ENCODE measurements at regions not wholly inside any gene's neighbourhood (a gene's known extent, or its start where the extent isn't known, plus 50 kb on each side); places are given as distances from the start of the nearest gene placed in this dataset.

DNA sequence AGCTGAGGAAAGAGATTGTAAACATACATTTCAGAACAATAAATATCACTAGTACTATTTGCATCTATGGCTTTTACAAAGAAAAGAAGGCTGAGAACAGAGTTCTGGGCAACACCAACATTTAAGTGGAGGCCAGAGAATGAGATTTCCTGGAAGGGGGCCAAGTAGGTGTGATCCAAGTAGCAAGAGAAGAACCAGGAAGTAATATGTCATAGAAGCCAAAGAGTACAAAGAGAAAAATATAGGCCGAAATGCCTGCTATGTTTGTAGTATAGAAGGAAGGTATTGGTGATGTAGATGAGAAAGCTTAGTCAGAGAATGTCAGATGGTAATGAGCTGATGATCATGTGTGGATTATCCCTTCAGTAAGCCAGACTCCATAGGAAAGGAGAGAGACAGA, 94.5 kb downstream of the PERP start:
- Histone ChIP-seq H3K9me3 (no peaks in the 10 kb centered on the region), H3K27ac (no peak overlapping the region), H3K4me1 (no peaks in the 10 kb centered on the region), H3K4me3 (no peak overlapping the region), H3K27me3 (no peaks in the 10 kb centered on the region), H3K36me3 (no peaks in the 10 kb centered on the region)
- TF ChIP-seq, protein P1, sequence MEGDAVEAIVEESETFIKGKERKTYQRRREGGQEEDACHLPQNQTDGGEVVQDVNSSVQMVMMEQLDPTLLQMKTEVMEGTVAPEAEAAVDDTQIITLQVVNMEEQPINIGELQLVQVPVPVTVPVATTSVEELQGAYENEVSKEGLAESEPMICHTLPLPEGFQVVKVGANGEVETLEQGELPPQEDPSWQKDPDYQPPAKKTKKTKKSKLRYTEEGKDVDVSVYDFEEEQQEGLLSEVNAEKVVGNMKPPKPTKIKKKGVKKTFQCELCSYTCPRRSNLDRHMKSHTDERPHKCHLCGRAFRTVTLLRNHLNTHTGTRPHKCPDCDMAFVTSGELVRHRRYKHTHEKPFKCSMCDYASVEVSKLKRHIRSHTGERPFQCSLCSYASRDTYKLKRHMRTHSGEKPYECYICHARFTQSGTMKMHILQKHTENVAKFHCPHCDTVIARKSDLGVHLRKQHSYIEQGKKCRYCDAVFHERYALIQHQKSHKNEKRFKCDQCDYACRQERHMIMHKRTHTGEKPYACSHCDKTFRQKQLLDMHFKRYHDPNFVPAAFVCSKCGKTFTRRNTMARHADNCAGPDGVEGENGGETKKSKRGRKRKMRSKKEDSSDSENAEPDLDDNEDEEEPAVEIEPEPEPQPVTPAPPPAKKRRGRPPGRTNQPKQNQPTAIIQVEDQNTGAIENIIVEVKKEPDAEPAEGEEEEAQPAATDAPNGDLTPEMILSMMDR (IDR thresholded peaks at IDR 0.05): no peak
- DNase-seq (no peak), ATAC-seq (no peak)
- intact Hi-C loops (cut with DNase I): no loop called here

DNA sequence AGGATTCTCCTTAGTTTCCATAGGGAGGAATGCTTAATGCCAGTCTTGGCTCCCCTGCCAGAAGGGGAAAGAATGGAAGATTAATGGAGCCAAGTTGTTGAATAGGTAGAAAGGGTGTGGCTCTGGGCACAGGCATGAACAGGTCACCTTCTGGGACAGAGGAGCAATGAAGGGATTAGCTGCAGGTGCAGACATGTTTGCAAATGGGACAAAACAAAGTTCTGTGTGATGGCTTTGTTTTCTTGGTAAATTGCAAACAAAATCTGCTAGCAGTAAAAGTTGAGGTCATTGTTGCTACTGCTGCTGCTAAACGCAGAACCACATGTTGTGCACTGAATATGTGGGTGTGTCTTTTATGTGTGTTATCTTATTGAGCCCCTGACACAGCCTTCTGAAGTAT, 93.3 kb downstream of the PERP start:
- no peaks in the 10 kb centered on the region for H3K27me3 ChIP-seq
- no peak for ATAC-seq
- H3K4me3 ChIP-seq: no peak overlapping the region
- intact Hi-C loops (cut with DNase I): no loop called here
- H3K9me3 ChIP-seq: no peaks in the 10 kb centered on the region
- no peaks in the 10 kb centered on the region for H3K36me3 ChIP-seq
- DNase-seq: no peak
- H3K4me1 ChIP-seq: no peaks in the 10 kb centered on the region
- TF ChIP-seq, protein P1 (IDR thresholded peaks at IDR 0.05): no peak
- H3K27ac ChIP-seq: no peak overlapping the region

DNA sequence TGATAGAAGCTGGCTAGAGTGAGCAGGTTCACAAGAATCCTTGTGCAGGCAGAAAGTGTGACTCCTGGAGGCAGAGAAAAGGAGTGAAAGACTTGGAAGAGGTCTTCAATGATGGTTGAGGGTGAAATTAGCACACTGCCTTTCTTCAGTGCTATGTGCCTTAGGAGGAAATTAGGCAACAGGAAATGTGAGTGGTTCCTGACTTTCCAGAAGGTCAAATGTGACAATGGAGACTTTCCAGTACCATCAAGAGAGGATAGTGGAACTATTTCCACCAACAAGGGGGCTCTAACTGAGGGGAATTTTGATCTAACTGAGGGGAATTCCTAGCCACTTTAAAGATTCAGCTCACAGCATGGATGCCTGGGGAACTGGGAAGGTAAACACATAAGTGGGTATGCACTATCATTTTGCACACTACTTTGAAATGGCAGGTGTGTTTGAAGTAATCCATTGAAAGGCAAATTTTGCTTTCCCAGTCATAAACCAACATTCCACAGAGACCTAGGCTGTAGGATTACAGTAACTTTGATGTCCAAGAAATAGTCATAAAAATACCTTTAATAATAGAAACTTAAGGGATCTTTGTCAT, 90.0 kb downstream of the PERP start:
- Histone ChIP-seq H3K36me3 (no peaks in the 10 kb centered on the region), H3K27ac (no peak overlapping the region), H3K27me3 (no peaks in the 10 kb centered on the region), H3K4me3 (no peak overlapping the region), H3K9me3 (no peaks in the 10 kb centered on the region), H3K4me1 (no peaks in the 10 kb centered on the region)
- TF ChIP-seq, protein P1 (IDR thresholded peaks at IDR 0.05): no peak
- intact Hi-C loops (cut with DNase I): no loop called here
- DNase-seq (no peak), ATAC-seq (no peak)

DNA sequence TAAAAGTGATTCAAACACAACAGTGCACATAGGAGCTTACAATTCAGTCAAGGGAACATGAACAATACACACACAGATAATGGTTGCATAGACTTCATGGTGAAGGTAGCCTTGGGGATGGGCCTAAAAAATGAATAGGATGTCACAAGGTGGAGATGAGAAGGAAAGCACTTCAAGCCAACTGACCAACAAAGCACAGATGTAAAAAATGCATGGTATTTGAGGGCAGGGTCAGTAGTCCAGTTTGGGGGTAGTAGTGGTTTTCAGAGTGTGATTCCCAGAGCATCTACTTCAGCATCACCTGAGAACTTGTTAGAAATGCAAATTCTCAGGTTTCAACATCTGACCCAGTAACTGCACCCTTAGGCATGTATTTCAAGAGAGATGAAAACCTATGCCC, 88.9 kb downstream of the PERP start:
- TF ChIP-seq, protein P1 (IDR thresholded peaks at IDR 0.05): no peak
- no peak overlapping the region for H3K4me3 ChIP-seq
- intact Hi-C loops (cut with DNase I): no loop called here
- H3K36me3 ChIP-seq: no peaks in the 10 kb centered on the region
- H3K27ac ChIP-seq: no peak overlapping the region
- no peaks in the 10 kb centered on the region for H3K27me3 ChIP-seq
- no peak for DNase-seq
- no peaks in the 10 kb centered on the region for H3K9me3 ChIP-seq
- no peak for ATAC-seq
- no peaks in the 10 kb centered on the region for H3K4me1 ChIP-seq

DNA sequence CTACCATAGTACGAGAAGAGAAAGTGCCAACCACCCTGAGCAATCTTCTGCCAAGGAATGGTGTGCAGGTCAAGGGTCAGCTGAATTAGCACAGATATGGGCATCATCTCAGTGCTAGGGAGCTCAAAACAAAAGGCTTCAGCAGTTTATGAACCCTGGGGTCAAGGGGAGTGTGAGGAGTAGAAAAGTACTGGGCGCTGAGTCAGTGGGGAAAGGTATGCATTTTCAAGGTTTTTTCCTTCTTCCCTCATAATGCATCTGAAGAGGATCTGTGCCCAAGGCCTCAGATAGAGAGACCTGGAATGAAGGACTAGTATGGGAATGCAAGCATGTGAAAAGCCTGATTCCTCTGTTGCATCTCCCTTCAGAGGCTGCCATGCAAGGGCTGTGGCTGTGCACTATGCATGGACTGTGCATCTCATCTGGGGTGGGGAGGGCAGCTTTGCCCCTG, 81.7 kb downstream of the PERP start:
- no peak for ATAC-seq
- intact Hi-C loops (cut with DNase I): no loop called here
- H3K9me3 ChIP-seq: no peaks in the 10 kb centered on the region
- TF ChIP-seq, protein P1 (IDR thresholded peaks at IDR 0.05): no peak
- no peak for DNase-seq
- H3K36me3 ChIP-seq: no peaks in the 10 kb centered on the region
- H3K4me3 ChIP-seq: no peak overlapping the region
- H3K4me1 ChIP-seq: no peaks in the 10 kb centered on the region
- no peak overlapping the region for H3K27ac ChIP-seq
- no peaks in the 10 kb centered on the region for H3K27me3 ChIP-seq

All from left lung (tissue), 4 donors.